ENCODE measurements at regions not wholly inside any gene's neighbourhood (a gene's known extent, or its start where the extent isn't known, plus 50 kb on each side); places are given as distances from the start of the nearest gene placed in this dataset.

GRCh38 chr7:41612386-41612785, 90.5 kb downstream of the INHBA start:
- in situ Hi-C loops (cut with MboI) = no loop called here
- H3K9me3 ChIP-seq (replicated peaks; ENCODE audit: control insufficient read depth, insufficient read depth, low read length) = no peaks in the 10 kb centered on the region
- H3K4me1 ChIP-seq (ENCODE audit: control insufficient read depth, insufficient read depth, low read length) = no peaks in the 10 kb centered on the region
- FAIRE-seq = no peak
- SMC1A ChIA-PET (ENCODE audit: uncharacterized antibody, unreplicated experiment) = no interaction called here
- H3K27ac ChIP-seq (ENCODE audit: control insufficient read depth, insufficient read depth) = no peak overlapping the region
- H3K79me2 ChIP-seq (ENCODE audit: control insufficient read depth, insufficient read depth, low read length) = no peaks in the 10 kb centered on the region
- CTCF ChIA-PET = no interaction called here
- 36% methylated on average over 4 of the region's 4 CpGs for WGBS (ENCODE audit: insufficient coverage, insufficient replicate concordance, low lambda C conversion rate, missing lambda C conversion rate)
- H2AFZ ChIP-seq (ENCODE audit: control insufficient read depth, low read depth, low read length) = no peak overlapping the region
- no peaks in the 10 kb centered on the region for H3K27me3 ChIP-seq (replicated peaks in 1 of 2; ENCODE audit: control insufficient read depth in 2 of 2, insufficient read depth in 2 of 2, low read length in 1 of 2)
- no TSS peak for BruUV-seq (replicated peaks)
- no peak for TF ChIP-seq NRF1 (conservative IDR thresholded peaks at IDR 0.05; ENCODE audit: low read depth, low read length)
- TF ChIP-seq WRNIP1 (IDR thresholded peaks at IDR 0.05; ENCODE audit: borderline replicate concordance, low read depth, low read length) = no peak
- no peak for TF ChIP-seq ZBED1 (IDR thresholded peaks at IDR 0.05; ENCODE audit: borderline replicate concordance)
- TF ChIP-seq CEBPZ (IDR thresholded peaks at IDR 0.05; ENCODE audit: low read depth, low read length) = no peak
- no peak for TF ChIP-seq POU2F2 (IDR thresholded peaks at IDR 0.05; ENCODE audit: borderline replicate concordance, low read depth, low read length)
- TF ChIP-seq ZBTB4 (CRISPR knock-in tag; IDR thresholded peaks at IDR 0.05) = no peak
- no peak for TF ChIP-seq IRF4 (IDR thresholded peaks at IDR 0.05; ENCODE audit: low read depth, low read length)
- no peak for TF ChIP-seq CHD4 (IDR thresholded peaks at IDR 0.05)
- no peak for TF ChIP-seq EED (IDR thresholded peaks at IDR 0.05; ENCODE audit: low read depth)
- TF ChIP-seq EZH2 (IDR thresholded peaks at IDR 0.05; ENCODE audit: borderline replicate concordance, control insufficient read depth, low read depth, low read length) = no peak
- no peak for TF ChIP-seq RFX5 (IDR thresholded peaks at IDR 0.05; ENCODE audit: low read depth, low read length)
- TF ChIP-seq ZNF592 (IDR thresholded peaks at IDR 0.05) = no peak
- no peak for TF ChIP-seq ZNF24 (IDR thresholded peaks at IDR 0.05)
- no peak for TF ChIP-seq SUPT20H (IDR thresholded peaks at IDR 0.05; ENCODE audit: borderline replicate concordance, control insufficient read depth, low read depth, low read length)
- no peak for TF ChIP-seq NFXL1 (IDR thresholded peaks at IDR 0.05; ENCODE audit: borderline replicate concordance)
- no peak for TF ChIP-seq RB1 (IDR thresholded peaks at IDR 0.05; ENCODE audit: borderline replicate concordance)
- no peak overlapping the region for H3K9ac ChIP-seq (ENCODE audit: control insufficient read depth, insufficient read depth, low read length)
- no peak for ATAC-seq
- H3K4me3 ChIP-seq = no peak overlapping the region
- no peaks in the 10 kb centered on the region for H4K20me1 ChIP-seq (ENCODE audit: control insufficient read depth, insufficient read depth)
- intact Hi-C loops (cut with micrococcal nuclease; ENCODE audit: unreplicated experiment) = no loop called here
- no peak overlapping the region for H3K4me2 ChIP-seq (ENCODE audit: control insufficient read depth, insufficient read depth)
- RAD21 ChIA-PET (ENCODE audit: unreplicated experiment) = no interaction called here
- POLR2A ChIA-PET = no interaction called here
- no peaks in the 10 kb centered on the region for H3K36me3 ChIP-seq (ENCODE audit: control insufficient read depth in 2 of 2, insufficient read depth in 2 of 2, low read length in 1 of 2)
- DNase-seq (ENCODE audit: low read depth, low spot score) = no peak

Measured in GM12878 (cell line).